Right hindlimb (tissue), 1 donor: ENCODE measurements at regions not wholly inside any gene's neighbourhood (a gene's known extent, or its start where the extent isn't known, plus 50 kb on each side); places are given as distances from the start of the nearest gene placed in this dataset.
"Not testable (repeated sequence)": the region's sequence is repeated elsewhere in the genome, so short reads cannot be mapped to it uniquely, and the experiment has no call there.

Experiments
- DNase-seq: peaks from one replicate; pipeline ENCODE4 v3.0.0-alpha.2; 2018

DNA sequence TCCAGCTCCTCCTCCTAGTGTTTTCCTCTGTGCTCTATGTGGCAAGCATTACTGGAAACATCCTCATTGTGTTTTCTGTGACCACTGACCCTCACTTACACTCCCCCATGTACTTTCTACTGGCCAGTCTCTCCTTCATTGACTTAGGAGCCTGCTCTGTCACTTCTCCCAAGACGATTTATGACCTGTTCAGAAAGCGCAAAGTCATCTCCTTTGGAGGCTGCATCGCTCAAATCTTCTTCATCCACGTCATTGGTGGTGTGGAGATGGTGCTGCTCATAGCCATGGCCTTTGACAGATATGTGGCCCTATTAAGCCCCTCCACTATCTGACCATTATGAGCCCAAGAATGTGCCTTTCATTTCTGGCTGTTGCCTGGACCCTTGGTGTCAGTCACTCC is 64.0 kb downstream of the OR4F15 start:
- DNase-seq, result not testable (repeated sequence)

DNA sequence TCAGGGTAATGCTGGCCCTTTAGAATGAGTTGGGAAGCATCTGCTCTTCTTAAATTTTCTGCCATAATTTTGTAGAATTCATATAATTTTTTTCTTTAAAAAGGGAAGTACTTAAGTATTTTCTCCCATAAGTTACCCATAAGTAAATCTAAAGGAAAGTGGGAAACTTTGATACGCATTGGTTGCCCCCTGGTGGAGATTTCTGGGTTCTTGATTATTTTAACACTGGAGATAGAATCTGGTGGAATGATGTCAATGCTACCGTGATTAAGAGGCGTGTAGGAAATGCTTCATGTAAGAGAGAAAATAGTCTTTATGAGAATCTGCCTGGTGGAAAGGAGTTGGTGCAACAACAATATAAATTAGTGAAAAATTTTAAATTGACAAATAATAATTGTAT is 65.6 kb downstream of the OR4F15 start:
- not testable (repeated sequence) for DNase-seq

DNA sequence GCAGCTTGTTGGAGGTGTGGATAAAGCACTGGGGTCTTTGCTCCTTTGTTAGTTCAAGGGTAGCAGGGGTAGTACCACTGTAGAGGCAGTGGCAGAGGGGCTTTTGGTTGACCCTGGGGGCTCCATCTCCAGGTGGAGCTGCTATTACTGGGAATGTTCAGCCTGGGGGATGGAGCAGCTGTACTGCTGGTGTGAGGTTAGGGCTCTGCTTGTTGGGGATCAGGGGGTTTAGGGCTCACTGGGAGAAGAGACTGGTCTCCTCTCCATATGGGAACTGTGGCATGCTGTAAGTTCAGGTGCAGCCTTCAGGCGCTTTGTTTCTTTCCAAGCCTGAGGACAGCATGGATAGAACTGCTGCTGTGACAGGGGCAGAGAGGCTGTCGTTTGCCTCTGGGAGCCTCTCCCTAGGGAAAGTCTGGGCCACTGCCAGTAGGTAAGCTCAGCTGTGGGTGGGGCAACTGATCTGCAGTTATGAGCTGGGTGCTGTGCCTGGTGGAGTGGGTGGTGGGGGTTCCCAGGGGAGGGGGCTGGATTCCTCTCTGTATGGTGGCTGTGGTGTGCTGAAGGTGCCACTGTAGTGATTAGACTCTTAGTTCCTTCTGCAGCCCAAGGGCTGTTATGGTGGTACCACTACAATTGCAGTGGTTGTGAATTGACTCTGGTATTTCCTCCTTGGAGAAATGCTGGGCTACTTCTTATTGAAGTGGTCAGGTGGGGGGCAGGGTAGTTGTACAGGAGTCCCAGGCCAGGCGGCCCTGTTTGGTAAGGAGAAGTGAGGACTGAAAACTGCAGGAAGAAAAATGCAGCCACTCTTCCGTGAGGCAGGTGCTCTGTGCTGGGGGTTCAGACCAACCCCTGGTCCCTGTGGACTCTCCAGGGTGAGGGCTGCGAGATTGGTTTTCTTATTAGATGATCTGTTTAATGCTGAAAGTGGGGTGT is 100.6 kb downstream of the OR4F15 start:
- DNase-seq, result not testable (repeated sequence)

DNA sequence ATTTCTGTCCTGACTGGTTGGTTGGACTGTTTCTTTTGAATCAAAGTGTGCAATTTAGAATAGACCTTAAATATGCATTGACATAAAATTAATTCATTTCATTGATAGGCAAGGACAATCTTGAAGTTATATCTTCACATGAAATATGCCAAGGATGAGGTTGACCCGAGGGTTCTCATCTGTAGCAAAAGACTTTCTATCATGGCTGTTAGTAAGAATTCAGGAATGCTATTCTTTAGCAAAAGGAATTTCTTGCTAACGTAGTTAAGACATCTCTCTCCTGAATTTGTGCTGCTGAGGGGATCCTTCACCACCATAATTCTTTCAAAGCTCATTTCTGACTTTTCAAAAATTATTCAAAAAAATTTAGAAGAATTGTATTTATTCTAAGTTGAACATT is 112.6 kb downstream of the OR4F15 start:
- DNase-seq, result not testable (repeated sequence)

DNA sequence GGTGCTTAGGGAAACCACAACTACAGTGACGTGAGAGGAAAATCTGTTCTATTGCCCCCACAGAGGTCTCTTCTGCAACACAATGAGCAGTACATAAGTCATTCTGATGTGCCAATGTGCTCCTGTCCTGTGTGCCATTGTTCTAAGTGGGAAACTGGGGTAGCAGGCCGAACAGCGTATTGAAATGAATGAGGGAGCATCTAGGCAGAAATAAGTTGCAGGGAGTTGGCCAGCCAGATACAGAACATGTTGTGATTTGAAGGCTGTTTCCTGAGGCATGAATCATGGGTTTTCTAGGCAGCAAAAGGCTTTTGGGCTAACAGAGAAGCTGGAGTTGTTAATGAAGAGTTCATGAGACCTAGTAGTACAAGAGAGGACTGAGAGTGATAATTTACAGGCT is 122.5 kb downstream of the OR4F15 start:
- not testable (repeated sequence) for DNase-seq

DNA sequence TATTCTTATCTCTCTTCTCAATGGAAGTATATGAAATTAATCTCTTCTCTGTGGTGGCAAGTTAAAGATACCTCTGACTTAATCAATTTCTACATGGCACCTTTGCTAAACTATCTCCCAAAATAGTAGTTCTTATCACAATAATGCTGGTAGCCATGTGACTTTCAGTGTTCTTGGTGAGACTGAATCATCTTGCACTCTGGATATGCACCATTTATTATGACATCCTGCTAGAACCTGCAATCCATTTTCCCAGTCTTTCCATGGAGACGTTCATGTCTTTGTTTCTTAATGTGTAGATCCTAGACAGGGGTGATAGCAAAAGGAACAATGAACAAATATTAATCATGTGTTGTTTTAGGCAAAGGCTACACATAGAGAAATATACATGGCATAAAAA is 125.4 kb downstream of the OR4F15 start:
- not testable (repeated sequence) for DNase-seq

DNA sequence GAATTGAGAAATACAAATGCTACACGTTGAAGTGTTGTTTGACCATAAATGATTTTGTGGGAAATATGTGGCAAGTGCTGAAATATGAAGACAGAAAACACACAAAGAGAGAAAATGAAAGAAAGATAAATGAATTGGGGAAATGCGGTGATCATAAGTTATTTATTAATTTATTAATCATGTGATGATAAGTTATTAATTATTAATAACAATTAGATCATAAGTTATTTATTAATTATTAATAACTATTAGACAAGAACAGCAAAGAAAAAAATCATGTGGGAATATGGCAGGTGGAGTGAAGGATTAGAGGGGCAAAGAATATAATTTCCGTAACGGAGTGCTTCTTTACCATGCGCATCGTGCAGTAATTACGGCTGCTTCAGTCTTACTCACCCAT is 126.6 kb downstream of the OR4F15 start:
- DNase-seq, result not testable (repeated sequence)

DNA sequence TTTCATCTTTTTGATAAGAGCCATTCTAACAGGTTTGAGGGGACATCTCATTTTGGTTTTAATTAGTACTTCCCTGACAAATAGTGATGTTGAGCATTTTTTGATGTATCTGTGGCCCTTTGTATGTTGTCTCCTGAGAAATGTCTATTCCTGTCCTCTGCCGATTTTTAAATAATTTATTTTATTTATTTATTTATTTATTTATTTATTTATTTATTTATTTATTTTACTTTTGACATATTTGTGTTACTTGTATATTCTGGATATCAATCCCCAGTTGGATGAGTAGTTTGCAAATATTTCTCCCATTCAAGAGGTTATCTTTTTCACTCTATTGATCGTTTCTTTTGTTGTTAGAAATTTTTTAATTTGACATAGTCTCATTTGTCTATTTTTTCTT is 133.9 kb downstream of the OR4F15 start:
- DNase-seq, result not testable (repeated sequence)

DNA sequence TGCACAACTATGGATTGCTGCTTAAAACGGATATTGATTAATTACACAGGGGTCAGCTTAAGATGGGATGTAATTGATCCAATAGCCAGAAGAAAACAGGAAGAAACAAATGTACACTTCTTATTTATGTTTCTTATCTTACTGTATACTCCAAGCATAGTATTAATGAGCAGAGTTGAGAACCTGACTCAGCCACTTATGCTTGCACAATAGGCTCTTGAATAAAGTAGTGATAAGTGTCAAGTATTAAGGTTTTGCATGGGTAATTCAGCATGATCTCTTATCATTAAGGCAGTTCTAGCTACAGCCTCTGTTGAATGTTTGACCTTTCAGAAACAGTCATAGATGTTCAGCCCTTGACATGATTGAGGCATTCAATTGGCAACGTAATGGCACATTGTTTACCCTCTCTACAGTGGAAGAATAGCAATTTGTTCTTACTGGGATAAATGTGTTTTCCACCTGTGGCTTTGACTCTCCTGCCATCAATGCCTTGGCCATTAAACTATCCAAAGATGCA is 136.5 kb downstream of the OR4F15 start:
- DNase-seq, result not testable (repeated sequence)

DNA sequence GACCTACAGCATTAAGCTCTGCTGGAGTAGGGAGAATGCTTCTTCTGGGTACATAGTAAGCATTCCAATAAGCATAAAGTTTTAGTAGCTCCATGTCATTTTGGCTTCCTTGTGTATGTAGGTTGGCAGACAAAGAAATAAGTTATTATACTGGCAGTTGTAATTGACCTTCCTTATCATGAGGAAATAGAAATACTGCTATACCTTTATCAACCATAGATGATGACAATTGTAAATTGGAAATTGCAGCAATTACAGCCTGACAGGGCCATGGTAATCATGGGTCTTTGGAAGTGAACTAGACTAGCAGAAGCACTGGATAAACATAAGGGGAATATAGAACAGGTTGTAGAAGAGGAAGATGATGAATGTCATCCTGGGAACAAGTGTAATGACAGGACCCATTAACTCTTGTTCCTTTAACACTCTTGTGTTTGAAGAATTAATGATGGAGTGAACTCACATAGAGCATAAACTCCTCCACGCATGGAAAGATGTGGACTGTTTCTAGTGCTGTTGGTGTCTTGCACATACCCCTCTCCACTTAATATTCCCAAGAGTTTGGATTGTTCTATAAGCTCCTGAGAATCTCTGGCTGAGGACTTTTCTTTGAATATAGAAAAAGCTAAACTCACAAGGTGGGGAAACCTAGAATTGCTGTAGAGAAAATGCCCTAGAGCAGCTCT is 137.5 kb downstream of the OR4F15 start:
- DNase-seq, result not testable (repeated sequence)

DNA sequence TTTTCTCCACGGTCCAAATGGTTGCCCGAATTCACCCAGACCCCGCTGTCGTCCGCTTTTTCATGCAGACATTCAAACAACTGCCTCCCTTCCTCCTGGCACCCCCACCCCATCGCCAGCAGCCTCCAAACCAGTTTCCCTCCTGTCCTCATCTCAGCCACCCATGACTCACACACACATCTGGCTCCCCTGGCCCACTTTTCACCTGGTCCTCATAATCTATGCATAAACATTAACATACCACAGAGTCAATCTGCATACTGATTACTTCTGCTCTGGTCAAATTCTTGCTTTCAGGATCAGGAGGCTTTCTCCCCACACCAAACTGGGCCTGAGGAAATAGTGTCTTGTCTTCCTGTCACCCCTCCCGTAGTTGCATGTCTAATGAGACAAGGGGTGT is 142.0 kb downstream of the OR4F15 start:
- DNase-seq, result not testable (repeated sequence)

DNA sequence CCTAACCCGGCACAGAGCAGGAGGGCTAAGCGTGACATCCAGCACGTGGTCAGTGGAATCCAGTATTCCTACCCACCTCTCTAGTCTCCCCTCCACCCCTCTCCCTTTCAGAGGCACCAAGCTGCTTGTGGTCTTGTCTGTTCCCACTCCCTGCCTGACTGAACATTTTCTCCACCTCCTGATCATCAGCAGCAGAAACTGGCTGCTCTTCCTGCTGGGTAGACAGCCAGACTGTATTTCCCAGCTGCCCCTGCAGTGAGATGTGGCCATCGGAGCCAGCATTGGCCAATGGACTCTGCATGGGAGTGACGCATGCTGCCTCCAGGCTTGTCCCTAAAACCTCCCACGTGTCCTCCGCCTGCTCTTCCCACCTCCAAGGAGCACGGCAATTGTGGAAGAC is 143.8 kb downstream of the OR4F15 start:
- peak; percentile 15 for DNase-seq

DNA sequence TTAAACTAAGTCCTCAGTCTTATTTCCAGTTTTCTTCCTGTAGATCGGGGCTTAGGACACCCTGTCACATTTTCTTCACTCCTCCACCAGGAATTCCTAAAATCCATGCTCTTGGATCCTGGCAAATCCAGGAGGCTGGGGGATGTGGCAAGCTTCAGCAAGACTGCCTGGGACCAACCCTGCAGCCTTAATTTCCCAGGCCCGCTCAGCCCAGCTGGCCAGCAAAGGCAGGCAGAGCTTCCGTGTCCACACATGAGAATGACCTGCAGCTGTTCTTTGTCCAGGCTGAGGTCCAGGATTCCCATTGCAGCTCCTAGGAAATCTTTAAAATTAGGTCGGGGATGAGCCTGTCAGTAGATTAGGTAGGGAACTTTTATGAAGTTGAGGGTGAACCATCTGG is 146.7 kb downstream of the OR4F15 start:
- DNase-seq, result peak; percentile 45

DNA sequence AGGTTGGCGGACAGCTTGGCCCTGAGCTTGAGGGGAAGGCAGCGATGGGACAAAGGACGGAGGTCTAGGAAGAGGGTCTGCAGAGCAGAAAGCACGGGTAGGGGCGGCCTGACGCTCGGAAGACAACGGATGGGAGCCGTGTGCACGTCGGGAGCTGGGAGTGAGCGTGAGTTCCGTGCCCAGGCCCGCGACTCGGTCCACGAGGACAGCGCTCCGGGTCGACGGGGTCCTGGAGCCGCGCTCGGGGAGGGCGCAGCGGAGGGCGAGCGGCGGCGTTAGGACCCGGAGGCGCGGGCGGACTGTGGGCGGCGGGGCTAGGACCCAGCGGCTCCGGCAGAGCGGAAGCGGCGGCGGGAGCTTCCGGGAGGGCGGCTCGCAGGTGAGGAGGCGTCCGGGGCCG is 149.3 kb downstream of the OR4F15 start:
- DNase-seq, result peak; percentile 31

DNA sequence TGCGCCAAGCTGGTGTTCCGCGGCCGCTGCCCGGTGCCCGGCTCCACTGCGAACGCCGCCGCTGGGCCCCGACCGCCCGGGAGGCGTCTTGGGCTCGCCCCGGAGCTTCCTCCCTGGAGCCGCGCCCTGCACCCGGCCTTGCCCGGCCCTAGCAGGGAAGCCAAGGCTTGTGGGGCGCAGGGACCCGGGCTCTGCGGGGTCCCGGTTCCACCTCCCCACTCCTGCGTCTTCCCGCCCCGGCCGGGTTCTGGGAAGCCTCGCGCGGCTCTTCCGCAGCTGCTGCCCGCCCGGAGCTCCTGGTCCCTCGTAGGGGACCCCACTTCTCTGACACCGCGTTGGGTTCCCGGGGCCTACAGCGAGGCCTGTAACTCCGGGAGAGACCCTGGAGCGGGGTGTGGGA is 149.8 kb downstream of the OR4F15 start:
- DNase-seq, result not testable (repeated sequence)

DNA sequence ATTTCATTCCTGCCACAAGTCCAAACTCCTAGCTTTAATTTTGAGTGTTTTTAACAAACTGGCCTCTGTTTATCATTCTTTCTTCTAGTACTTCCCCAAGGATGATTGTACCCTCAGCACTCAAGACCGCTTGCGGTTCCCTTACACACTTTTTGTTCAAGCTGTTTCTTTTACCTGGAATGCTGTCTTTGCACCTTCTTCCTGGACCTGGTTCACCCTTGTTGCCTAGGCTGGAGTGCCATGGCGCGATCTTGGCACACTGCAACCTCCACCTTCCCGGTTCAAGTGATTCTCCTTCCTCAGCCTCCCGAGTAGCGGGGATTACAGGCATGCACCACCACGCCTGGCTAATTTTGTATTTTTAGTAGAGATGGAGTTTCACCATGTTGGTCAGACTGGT is 151.7 kb downstream of the OR4F15 start:
- DNase-seq, result not testable (repeated sequence)

DNA sequence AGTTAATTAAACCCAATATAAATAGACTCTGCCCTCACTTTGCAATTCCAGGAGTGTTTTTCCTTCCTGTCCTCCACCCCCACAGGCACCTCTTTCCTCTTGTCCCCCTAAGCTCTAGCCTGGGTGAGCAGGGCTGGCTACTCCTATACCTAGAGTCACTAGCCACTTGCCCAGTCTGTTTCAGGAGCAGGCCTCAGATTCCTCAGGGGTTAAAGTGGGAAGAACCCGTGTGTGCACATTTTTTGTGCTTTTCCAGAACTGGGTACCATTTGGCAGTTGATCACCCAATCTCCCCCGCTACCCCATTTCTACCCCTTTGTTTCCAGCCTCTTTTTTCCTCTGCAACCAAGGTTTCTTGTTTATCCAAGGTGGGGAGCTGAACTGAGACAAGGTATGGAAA is 153.4 kb downstream of the OR4F15 start:
- DNase-seq, result peak; percentile 5

DNA sequence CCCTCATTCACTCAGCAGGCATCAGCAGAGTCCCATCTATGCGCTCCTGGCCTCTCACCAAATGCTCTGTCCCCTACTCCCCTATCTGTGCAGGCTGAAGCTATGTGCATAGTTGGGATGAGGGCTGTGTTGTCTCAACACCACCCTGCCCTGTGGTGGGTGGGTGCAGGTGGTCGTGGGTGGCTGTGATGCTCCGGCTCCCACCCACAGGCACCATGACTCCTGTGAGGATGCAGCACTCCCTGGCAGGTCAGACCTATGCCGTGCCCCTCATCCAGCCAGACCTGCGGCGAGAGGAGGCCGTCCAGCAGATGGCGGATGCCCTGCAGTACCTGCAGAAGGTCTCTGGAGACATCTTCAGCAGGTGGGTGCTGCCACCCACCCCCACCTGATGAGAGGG is 153.9 kb downstream of the OR4F15 start:
- DNase-seq, result peak; percentile 10

DNA sequence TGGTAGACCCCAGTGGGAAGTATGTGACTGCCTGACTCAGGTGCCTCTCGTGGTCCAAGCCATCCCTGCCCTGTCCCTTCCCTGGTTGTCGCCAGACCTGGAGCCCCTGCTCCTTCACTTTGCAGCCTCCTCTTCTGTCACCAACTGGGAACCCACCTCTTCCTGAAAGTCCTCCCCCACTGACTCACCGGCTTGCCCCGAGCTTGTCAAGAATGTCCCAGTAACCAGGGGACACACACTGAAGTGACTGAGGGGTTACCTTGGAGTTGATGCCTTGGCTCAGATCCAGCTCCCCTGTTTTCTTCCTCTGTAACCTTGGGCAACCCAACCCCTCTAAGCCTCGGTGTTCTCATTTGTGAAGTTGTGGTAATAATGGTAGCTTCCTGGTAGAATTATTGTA is 155.4 kb downstream of the OR4F15 start:
- DNase-seq, result not testable (repeated sequence)

DNA sequence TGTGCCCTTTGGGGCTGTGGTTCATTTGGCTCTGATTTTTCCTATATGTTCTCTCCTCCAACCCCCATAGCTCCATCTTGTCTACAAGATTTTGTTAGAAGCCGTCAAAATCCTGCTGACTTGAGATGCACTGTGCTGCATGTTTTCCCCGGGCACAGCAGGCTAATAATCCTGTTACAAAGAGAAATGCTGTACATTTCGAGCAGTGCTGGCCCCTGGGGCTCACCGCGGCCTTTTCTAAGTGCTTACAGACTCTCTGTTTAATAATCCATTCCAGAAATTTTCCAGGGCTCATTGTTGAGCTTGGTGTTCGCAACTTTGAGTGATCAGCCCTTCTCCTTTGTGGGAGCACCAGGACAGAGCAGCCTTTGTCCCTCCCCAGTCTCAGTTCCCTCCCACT is 158.6 kb downstream of the OR4F15 start:
- peak; percentile 9 for DNase-seq

DNA sequence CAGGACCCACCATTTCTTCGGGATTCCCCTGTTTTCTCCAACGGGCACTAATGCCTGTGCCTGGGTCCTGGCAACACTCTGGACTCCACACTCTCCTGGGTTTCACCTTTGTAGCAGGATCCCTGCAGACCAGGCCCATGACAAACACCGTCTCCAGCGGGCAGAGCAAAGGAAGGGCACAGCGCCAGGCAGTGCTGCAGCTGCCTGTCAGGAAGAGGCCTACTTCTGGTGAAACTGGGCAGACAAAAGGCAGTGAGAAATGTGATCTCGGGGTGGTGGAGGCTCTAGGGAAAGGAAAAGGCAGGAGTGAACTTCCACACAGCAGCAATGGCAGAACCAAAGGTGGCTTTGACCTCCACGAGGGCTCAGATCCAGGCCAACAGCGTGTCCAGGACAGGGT is 165.3 kb downstream of the OR4F15 start:
- DNase-seq, result not testable (repeated sequence)

DNA sequence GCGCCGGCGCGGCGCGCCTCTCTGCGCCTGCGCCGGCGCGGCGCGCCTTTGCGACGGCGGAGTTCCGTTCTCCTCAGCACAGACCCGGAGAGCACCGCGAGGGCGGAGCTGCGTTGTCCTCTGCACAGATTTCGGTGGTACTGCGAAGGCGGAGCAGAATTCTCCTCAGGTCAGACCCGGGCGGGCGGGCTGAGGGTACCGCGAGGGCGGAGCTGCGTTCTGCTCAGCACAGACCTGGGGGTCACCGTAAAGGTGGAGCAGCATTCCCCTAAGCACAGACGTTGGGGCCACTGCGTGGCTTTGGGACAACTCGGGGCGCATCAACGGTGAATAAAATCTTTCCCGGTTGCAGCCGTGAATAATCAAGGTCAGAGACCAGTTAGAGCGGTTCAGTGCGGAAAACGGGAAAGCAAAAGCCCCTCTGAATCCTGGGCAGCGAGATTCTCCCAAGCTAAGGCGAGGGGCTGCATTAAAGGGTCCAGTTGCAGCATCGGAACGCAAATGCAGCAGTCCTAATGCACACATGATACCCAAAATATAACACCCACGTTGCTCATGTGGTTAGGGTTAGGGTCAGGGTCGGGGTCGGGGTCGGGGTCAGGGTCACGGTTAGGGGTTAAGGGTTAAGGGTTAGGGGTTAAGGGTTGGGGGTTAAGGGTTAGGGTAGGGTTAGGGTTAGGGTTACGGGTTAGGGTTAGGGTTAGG is 168.4 kb downstream of the OR4F15 start:
- peak; percentile 56 for DNase-seq
